ENCODE measurements at regions not wholly inside any gene's neighbourhood (a gene's known extent, or its start where the extent isn't known, plus 50 kb on each side); places are given as distances from the start of the nearest gene placed in this dataset.

GRCh38 chr20:40592941-40593340 is 96.1 kb downstream of the MAFB start:
- DNase-seq (ENCODE audit: low spot score) = no peak
- in situ Hi-C loops (cut with HindIII; ENCODE audit: low sequenced_read_pairs) = no loop called here

DNA sequence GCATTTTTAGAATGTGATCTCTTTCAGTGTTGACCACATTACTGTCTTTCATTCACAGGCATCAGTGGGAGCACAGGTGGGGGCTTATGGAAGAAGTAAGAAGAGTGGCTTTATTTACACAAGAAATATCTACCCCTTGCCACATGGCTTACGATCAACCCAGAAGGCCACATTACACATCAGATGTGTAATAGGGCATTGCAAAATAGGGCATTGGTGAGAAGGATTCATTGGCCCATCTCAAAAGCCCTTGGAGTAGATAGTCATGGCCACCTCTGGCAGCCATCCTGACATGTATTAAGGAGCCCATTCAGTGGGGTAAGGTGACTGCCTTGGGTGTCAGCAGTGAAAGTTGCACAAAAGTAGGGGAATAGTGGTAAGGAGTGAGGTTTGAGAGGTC is 97.5 kb downstream of the MAFB start:
- in situ Hi-C loops (cut with HindIII; ENCODE audit: low sequenced_read_pairs) = no loop called here
- DNase-seq (ENCODE audit: low spot score) = no peak

- in situ Hi-C loops (cut with HindIII; ENCODE audit: low sequenced_read_pairs) = no loop called here
- DNase-seq (ENCODE audit: low spot score) = no peak
Measured at GRCh38 chr20:40591119-40591518, 97.9 kb downstream of the MAFB start.

DNA sequence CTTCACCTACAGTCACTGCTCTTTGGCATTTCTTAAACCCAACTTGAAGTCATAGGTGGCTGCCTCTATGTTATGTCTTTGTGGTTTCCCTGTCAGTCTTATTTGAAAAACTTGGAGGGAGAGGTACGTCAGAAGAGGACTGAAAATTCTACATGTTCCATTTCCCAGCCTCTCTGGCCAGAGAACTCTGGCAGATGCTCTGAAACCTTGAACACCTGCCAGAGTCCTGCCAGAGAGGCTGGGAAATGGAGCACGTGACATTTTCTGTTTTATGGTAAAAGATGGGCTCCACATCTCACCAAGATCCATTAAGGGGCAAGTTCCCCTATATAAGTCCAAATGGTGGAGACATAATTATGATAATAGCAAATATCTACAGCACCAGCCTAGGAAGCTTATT is 99.5 kb downstream of the MAFB start:
- DNase-seq (ENCODE audit: low spot score) = no peak
- in situ Hi-C loops (cut with HindIII; ENCODE audit: low sequenced_read_pairs) = no loop called here

DNA sequence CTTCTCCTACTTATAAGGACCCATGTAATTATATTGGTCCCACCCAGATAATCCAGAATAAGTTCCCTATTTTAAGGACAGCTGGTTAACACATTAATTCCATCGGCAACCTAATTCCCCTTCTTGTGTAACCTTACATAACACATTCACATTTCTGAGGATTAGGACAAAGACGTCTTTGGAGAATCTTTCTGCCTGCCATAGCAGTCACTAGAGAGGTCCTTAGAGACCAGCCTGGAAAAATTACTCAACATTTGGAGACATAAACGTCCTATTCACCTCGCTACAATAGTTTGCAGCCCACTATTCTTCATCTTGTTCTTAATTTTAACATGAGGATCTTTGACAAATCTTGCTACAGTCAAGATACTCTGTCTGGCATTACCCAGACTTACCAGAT is 100.1 kb downstream of the MAFB start:
- no peak for DNase-seq (ENCODE audit: low spot score)
- in situ Hi-C loops (cut with HindIII; ENCODE audit: low sequenced_read_pairs) = no loop called here

DNA sequence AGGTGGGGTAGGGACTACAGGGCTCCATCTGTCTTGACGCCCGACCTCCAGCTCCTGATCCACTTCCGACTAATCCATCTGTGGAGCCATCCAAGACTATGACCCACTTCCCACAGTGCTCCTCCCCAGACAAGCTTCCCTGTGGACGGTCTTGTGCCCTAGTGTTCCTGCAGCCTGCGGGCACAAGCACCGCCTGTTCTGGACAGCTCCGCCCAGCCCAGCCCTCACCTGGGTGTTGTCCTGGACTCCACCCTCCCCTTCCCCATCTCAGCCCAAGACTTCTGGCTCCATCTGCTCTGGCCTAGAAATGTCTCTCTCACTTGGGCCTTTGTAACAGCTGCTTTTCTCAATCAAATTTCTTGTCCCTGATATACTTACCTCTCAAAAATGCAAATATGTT is 102.0 kb downstream of the MAFB start:
- in situ Hi-C loops (cut with HindIII; ENCODE audit: low sequenced_read_pairs) = no loop called here
- no peak for DNase-seq (ENCODE audit: low spot score)

- in situ Hi-C loops (cut with HindIII; ENCODE audit: low sequenced_read_pairs) = no loop called here
- DNase-seq (ENCODE audit: low spot score) = no peak
Measured at GRCh38 chr20:40584130-40584809, 104.8 kb downstream of the MAFB start.

DNA sequence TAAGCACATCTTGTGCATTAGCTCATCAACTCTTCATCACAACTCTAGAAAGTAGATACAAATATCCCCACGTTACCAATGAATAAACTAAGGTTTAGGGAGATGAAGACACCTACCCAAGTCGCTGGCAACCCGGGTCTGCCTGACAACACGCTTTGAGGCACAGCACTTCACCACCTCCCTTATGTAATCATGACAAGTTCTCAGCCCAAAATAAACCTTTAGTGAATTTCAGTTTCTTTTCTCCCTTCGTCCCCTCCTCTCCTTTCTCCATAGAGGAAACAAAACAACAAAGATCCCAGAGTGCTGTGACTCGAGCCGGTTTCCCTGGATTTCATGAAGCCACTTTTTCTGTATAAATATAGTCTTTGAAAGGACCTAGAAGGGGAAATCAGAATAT is 105.4 kb downstream of the MAFB start:
- DNase-seq (ENCODE audit: low spot score) = no peak
- in situ Hi-C loops (cut with HindIII; ENCODE audit: low sequenced_read_pairs) = no loop called here

DNA sequence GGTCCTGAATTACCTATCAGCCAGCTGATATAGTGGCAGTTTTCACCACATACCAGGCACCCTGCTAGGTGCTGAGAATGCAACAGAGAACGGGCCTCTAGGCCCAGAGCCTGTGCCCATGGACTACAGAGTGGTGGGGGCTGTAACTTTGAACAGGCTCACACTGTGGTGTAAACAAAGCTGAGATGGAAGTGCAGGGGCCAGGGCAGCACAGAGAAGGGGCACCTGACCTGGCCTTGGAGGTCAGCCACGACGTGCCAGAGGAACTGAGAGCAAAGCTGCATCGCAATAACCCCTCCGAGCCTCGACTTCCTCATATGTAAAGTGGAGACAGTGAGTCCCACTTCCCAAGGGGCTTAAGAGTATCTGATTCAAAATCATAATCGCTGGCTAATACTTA is 105.8 kb downstream of the MAFB start:
- no peak for DNase-seq (ENCODE audit: low spot score)
- in situ Hi-C loops (cut with HindIII; ENCODE audit: low sequenced_read_pairs) = no loop called here

GRCh38 chr20:40582531-40582930 is 106.5 kb downstream of the MAFB start:
- DNase-seq (ENCODE audit: low spot score) = no peak
- in situ Hi-C loops (cut with HindIII; ENCODE audit: low sequenced_read_pairs) = no loop called here

DNA sequence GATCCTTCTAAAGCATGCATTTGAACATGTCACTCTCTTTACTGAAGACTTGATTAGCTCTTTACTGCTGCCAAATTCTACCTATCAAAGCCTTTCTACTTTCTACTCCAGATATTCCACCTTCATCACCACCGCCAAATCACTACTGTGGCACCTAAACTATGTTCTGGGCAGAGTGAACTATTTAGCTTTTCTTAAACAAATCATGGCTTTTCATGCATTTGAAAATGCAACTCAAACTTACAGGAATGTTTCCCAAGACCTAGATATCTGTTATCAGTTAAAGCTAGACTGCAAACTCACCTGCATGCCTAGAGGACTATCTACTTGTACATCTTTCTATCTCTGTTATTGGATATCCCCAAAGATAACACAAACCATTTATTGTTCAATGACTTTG is 109.3 kb downstream of the MAFB start:
- no peak for DNase-seq (ENCODE audit: low spot score)
- in situ Hi-C loops (cut with HindIII; ENCODE audit: low sequenced_read_pairs) = no loop called here

DNA sequence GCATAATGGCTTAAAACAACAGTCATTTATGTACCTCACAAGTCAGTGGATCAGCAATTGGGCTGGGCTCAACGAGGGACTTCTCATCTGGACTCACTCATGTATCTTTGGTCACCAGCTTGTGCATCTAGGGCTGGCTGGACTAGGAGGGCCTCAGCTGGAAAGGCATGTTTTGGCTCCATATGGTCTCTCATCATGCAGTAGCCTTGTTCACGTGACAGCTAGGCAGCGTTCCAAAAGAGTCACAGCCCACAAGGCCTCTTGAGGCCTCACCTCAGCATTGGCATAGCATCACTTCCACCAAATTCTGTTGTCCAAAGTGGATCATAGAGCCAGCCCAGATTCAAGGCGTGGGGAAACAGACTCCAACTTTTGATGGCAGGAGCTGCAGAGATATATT is 110.1 kb downstream of the MAFB start:
- in situ Hi-C loops (cut with HindIII; ENCODE audit: low sequenced_read_pairs) = no loop called here
- no peak for DNase-seq (ENCODE audit: low spot score)

DNA sequence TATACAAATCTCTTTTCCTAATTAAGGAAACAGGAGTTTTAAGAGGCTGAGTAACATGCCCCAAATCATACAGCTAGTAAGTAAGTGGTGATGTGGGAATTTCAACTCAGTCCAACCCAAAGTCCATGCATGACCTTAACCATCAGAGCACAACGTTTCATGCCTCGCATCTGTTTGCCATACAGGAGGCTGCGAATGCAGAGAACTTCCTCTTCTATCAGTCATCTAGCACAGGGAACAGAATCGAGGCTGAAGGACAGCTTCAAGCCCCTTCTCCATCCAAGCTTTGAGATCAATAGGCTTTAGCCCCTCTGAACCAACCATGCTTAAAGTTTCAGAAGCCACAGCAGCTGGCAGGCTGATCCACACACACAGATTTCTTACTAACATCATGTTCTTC is 113.2 kb downstream of the MAFB start:
- no peak for DNase-seq (ENCODE audit: low spot score)
- in situ Hi-C loops (cut with HindIII; ENCODE audit: low sequenced_read_pairs) = no loop called here

DNA sequence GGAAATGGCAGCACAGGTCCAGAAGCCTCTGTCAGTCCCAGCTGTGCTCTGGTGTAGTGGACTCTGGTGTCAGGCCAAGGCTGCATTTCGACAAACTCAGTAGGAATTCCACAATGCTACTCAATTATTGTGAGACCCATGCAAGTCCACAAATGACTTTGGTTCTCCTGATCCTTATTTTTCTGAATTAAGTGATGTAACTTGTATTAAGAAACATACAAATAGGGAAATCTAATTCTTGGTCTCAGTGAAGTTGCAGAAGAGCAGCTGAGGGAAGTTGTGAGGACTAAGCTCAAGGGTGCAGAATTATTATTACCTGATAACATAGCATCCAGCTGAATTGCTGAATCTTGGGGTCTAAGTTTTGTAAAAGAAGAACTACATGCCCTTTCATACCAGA is 116.8 kb downstream of the MAFB start:
- in situ Hi-C loops (cut with HindIII; ENCODE audit: low sequenced_read_pairs) = no loop called here
- DNase-seq (ENCODE audit: low spot score) = no peak

- in situ Hi-C loops (cut with HindIII; ENCODE audit: low sequenced_read_pairs) = no loop called here
- no peak for DNase-seq (ENCODE audit: low spot score)
Measured at GRCh38 chr20:40571639-40572038, 117.4 kb downstream of the MAFB start.

DNA sequence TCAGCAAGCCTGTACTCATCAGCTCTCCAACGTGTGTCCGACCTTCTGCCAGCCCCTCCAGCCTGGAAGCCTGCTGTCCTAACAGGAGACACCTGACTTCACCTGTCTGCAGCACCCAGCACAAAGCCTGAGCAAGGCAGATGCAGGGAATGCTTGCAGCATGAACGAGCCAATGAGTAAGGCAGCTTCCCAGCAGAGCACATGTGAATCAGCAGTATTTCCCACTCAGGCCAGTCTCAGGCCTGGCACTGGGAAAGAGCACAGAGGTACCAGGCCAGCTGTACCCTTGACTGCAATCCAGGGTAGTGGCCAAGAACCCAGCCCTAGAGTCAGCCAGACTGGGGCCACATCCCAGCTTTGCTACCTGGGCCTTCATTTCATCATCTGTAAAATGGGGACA is 120.8 kb downstream of the MAFB start:
- in situ Hi-C loops (cut with HindIII; ENCODE audit: low sequenced_read_pairs) = no loop called here
- DNase-seq (ENCODE audit: low spot score) = no peak

- in situ Hi-C loops (cut with HindIII; ENCODE audit: low sequenced_read_pairs) = no loop called here
- no peak for DNase-seq (ENCODE audit: low spot score)
Measured at GRCh38 chr20:40565682-40566040, 123.4 kb downstream of the MAFB start.

DNA sequence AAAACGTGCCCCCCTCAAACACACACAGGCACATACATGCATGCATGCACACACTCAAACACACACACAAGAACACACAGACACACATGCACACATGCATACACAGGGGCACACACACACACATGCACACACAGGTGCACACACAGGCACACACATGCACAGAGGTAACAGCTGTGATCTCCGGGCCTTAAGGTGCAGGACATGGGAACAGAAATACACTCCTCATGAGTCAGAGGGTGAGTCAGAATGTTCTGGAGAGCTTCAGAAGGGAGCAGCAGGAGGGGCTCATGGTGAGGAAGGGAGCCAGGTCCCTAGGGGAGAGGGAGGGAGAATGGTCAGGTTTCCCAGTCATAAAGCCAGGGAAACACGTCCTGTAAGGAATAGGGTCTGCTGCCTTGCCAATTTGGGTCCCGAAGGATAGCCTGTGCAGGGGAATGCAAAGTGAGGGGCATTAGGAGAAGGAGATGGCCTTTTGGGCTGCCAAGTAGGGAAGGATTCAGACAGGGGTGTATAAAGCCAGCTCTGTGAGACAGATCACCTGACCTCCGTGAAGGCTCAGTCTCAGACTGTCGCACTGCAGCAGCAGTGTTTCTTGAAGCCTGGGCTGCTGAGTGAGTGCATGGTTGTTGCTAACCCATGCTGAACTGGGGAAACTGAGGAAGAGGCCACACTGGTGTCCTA is 123.9 kb downstream of the MAFB start:
- DNase-seq (ENCODE audit: low spot score) = no peak
- in situ Hi-C loops (cut with HindIII; ENCODE audit: low sequenced_read_pairs) = no loop called here

GRCh38 chr20:40563296-40563950 is 125.6 kb downstream of the MAFB start:
- DNase-seq (ENCODE audit: low spot score) = no peak
- in situ Hi-C loops (cut with HindIII; ENCODE audit: low sequenced_read_pairs) = no loop called here

GRCh38 chr20:40562031-40562430 is 127.0 kb downstream of the MAFB start:
- DNase-seq (ENCODE audit: low spot score) = no peak
- in situ Hi-C loops (cut with HindIII; ENCODE audit: low sequenced_read_pairs) = no loop called here

DNA sequence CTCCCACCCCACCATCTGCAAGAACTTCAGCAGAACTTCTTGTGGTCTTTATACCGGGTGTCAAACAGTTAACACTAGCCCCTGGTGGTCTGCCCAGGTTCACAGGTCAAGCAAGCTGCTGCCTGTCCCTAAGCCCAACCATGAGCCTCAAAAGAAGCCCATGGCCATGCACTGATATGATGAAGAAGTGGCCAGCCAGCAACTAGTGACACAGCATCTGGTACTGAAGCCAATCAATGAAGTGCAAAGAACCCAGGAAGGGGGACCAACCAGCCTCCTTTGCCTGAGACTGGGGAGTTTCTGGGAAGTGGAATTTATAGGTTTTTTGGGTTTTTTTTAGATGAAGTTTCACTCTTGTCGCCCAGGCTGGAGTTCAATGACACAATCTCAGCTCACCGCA is 127.8 kb downstream of the MAFB start:
- in situ Hi-C loops (cut with HindIII; ENCODE audit: low sequenced_read_pairs) = no loop called here
- DNase-seq (ENCODE audit: low spot score) = no peak

Data from G401 (cell line).